PFSK-1 (cell line): ENCODE measurements at regions not wholly inside any gene's neighbourhood (a gene's known extent, or its start where the extent isn't known, plus 50 kb on each side); places are given as distances from the start of the nearest gene placed in this dataset.

ENCODE experiments used
- FOXP2 ChIP-seq: optimal IDR thresholded peaks from 2 replicates; pipeline ENCODE3; 2011; ENCODE audit warnings: borderline replicate concordance, control low read depth, inconsistent platforms; ENCODE audit not compliant: insufficient read depth; ENCODE audit errors: extremely low read length, extremely low read depth
- POLR2AphosphoS5 ChIP-seq: IDR thresholded peaks from 2 replicates; pipeline ENCODE4 v1.6.1; 2012; ENCODE audit warnings: low read depth, mild to moderate bottlenecking, control low read depth, low read length, moderate library complexity
- REST ChIP-seq, 2 experiments: IDR thresholded peaks; 2 replicates each; pipeline versions ENCODE4 v1.6.1 to v1.8.0; 2011 to 2012; ENCODE audit warnings: low read depth in 2 of 2, low read length in 2 of 2, control low read depth in 1 of 2, inconsistent platforms in 1 of 2, mild to moderate bottlenecking in 1 of 2, moderate library complexity in 1 of 2; ENCODE audit not compliant: insufficient read depth in 1 of 2
- SIN3A ChIP-seq: IDR thresholded peaks from 2 replicates; pipeline ENCODE4 v1.6.1; 2012; ENCODE audit warnings: mild to moderate bottlenecking, low read length, moderate library complexity, borderline replicate concordance; ENCODE audit not compliant: insufficient read depth
- TAF1 ChIP-seq: IDR thresholded peaks from 2 replicates; pipeline ENCODE4 v1.6.1; 2012; ENCODE audit warnings: low read length, control low read depth, borderline replicate concordance; ENCODE audit not compliant: insufficient read depth

GRCh38 chr2:139360654-139361053 is 580.5 kb upstream of the NXPH2 start:
- TF ChIP-seq POLR2AphosphoS5 (no peak), REST (IDR thresholded peaks at IDR 0.05; ENCODE audit: insufficient read depth in 1 of 2, low read depth in 2 of 2, low read length in 2 of 2) (no peak), SIN3A (no peak), TAF1 (no peak), FOXP2 (no peak)
